ENCODE measurements at regions not wholly inside any gene's neighbourhood (a gene's known extent, or its start where the extent isn't known, plus 50 kb on each side); places are given as distances from the start of the nearest gene placed in this dataset.

GRCh38 chr14:104507443-104507842, 72.1 kb upstream of the C14orf180 start:
- WGBS (ENCODE audit: insufficient coverage) = 75% methylated on average over 5 of the region's 6 CpGs
- ChIA-PET POLR2A (no interaction called here), CTCF (no interaction called here)
- H3K4me1 ChIP-seq (ENCODE audit: control extremely low read depth in 1 of 4, control insufficient read depth in 4 of 4, insufficient read depth in 4 of 4, low read length in 3 of 4) = no peaks in the 10 kb centered on the region
- peaks cover 0 to 15% (median 7%) of the 10 kb centered on the region in 5 experiments for H3K9me3 ChIP-seq (ENCODE audit: control extremely low read depth in 1 of 5, control insufficient read depth in 4 of 5, insufficient read depth in 2 of 5, low read depth in 1 of 5, low read length in 4 of 5)
- H3K4me3 ChIP-seq (ENCODE audit: control insufficient read depth in 1 of 7, extremely low read depth in 1 of 7, insufficient read depth in 4 of 7, low read depth in 2 of 7, low read length in 6 of 7) = no peak overlapping the region
- DNase-seq = no peak
- no peak overlapping the region for H3K27ac ChIP-seq (ENCODE audit: insufficient read depth in 1 of 2, low read depth in 1 of 2, low read length in 2 of 2, poor library complexity in 1 of 2, severe bottlenecking in 2 of 2)
- peaks cover 0 to 15% (median 1%) of the 10 kb centered on the region in 5 experiments for H3K27me3 ChIP-seq (replicated peaks in 2 of 5; ENCODE audit: control insufficient read depth in 4 of 5, insufficient read depth in 5 of 5, low read length in 4 of 5)
- no peaks in the 10 kb centered on the region for H3K36me3 ChIP-seq (ENCODE audit: control insufficient read depth in 4 of 4, insufficient read depth in 4 of 4, low read length in 3 of 4)

GRCh38 chr14:104509673-104510072, 69.9 kb upstream of the C14orf180 start:
- no peak for DNase-seq
- CTCF ChIA-PET = no interaction called here
- Histone ChIP-seq H3K27me3 (replicated peaks in 2 of 5; ENCODE audit: control insufficient read depth in 4 of 5, insufficient read depth in 5 of 5, low read length in 4 of 5) (peaks cover 0 to 20% (median 1%) of the 10 kb centered on the region in 5 experiments), H3K27ac (ENCODE audit: insufficient read depth in 1 of 2, low read depth in 1 of 2, low read length in 2 of 2, poor library complexity in 1 of 2, severe bottlenecking in 2 of 2) (no peak overlapping the region), H3K36me3 (ENCODE audit: control insufficient read depth in 4 of 4, insufficient read depth in 4 of 4, low read length in 3 of 4) (no peaks in the 10 kb centered on the region), H3K4me3 (ENCODE audit: control insufficient read depth in 1 of 7, extremely low read depth in 1 of 7, insufficient read depth in 4 of 7, low read depth in 2 of 7, low read length in 6 of 7) (no peak overlapping the region), H3K9me3 (ENCODE audit: control extremely low read depth in 1 of 5, control insufficient read depth in 4 of 5, insufficient read depth in 2 of 5, low read depth in 1 of 5, low read length in 4 of 5) (peaks cover 0 to 8% (median 0%) of the 10 kb centered on the region in 5 experiments), H3K4me1 (ENCODE audit: control extremely low read depth in 1 of 4, control insufficient read depth in 4 of 4, insufficient read depth in 4 of 4, low read length in 3 of 4) (no peaks in the 10 kb centered on the region)
- POLR2A ChIA-PET = no interaction called here
- WGBS (ENCODE audit: insufficient coverage) = 78% methylated on average over 10 of the region's 12 CpGs

DNA sequence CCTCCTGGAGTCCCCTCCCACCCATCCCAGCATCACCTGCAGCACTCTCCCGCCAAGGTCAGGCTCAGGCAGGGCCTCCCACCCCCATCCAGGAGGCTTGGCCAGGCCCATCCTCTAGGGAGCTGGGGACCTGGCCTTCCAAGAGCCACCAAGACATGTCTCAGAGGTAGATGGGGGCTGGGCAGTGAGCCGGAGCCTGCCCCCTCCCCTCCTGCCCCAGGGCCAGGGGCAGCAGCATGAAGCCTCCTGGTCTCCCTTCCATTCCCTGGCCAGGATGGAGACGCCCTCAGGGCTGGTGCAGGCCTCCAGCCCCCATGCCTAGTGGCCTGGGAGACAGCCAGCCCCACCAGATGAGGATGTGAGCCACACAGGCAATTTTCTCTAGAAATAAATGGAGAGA, 69.3 kb upstream of the C14orf180 start:
- H3K4me1 ChIP-seq (ENCODE audit: control extremely low read depth in 1 of 4, control insufficient read depth in 4 of 4, insufficient read depth in 4 of 4, low read length in 3 of 4) = no peaks in the 10 kb centered on the region
- POLR2A ChIA-PET = no interaction called here
- H3K36me3 ChIP-seq (ENCODE audit: control insufficient read depth in 4 of 4, insufficient read depth in 4 of 4, low read length in 3 of 4) = no peaks in the 10 kb centered on the region
- no peak for DNase-seq
- WGBS (ENCODE audit: insufficient coverage) = 40% methylated on average over 2 of the region's 3 CpGs
- no peak overlapping the region for H3K27ac ChIP-seq (ENCODE audit: insufficient read depth in 1 of 2, low read depth in 1 of 2, low read length in 2 of 2, poor library complexity in 1 of 2, severe bottlenecking in 2 of 2)
- peaks cover 0 to 20% (median 1%) of the 10 kb centered on the region in 5 experiments for H3K27me3 ChIP-seq (replicated peaks in 2 of 5; ENCODE audit: control insufficient read depth in 4 of 5, insufficient read depth in 5 of 5, low read length in 4 of 5)
- H3K9me3 ChIP-seq (ENCODE audit: control extremely low read depth in 1 of 5, control insufficient read depth in 4 of 5, insufficient read depth in 2 of 5, low read depth in 1 of 5, low read length in 4 of 5) = peaks cover 0 to 8% (median 0%) of the 10 kb centered on the region in 5 experiments
- H3K4me3 ChIP-seq (ENCODE audit: control insufficient read depth in 1 of 7, extremely low read depth in 1 of 7, insufficient read depth in 4 of 7, low read depth in 2 of 7, low read length in 6 of 7) = no peak overlapping the region
- CTCF ChIA-PET = interaction anchor here (1.0 kb wide), 2 partner anchors 11 to 26 kb away, joined by 3 read pairs; no protein-coding TSS in a partner anchor

GRCh38 chr14:104510794-104511611, 68.6 kb upstream of the C14orf180 start:
- Histone ChIP-seq H3K27ac (ENCODE audit: insufficient read depth in 1 of 2, low read depth in 1 of 2, low read length in 2 of 2, poor library complexity in 1 of 2, severe bottlenecking in 2 of 2) (no peak overlapping the region), H3K4me3 (ENCODE audit: control insufficient read depth in 1 of 7, extremely low read depth in 1 of 7, insufficient read depth in 4 of 7, low read depth in 2 of 7, low read length in 6 of 7) (no peak overlapping the region), H3K9me3 (ENCODE audit: control extremely low read depth in 1 of 5, control insufficient read depth in 4 of 5, insufficient read depth in 2 of 5, low read depth in 1 of 5, low read length in 4 of 5) (peaks cover 0 to 8% (median 0%) of the 10 kb centered on the region in 5 experiments), H3K36me3 (ENCODE audit: control insufficient read depth in 4 of 4, insufficient read depth in 4 of 4, low read length in 3 of 4) (no peaks in the 10 kb centered on the region), H3K27me3 (replicated peaks in 2 of 5; ENCODE audit: control insufficient read depth in 4 of 5, insufficient read depth in 5 of 5, low read length in 4 of 5) (peaks cover 0 to 17% (median 1%) of the 10 kb centered on the region in 5 experiments), H3K4me1 (ENCODE audit: control extremely low read depth in 1 of 4, control insufficient read depth in 4 of 4, insufficient read depth in 4 of 4, low read length in 3 of 4) (no peaks in the 10 kb centered on the region)
- POLR2A ChIA-PET = no interaction called here
- CTCF ChIA-PET = interaction anchor here (1.0 kb wide), 2 partner anchors 10 to 27 kb away, joined by 3 read pairs; no protein-coding TSS in a partner anchor
- 82% methylated on average over 28 of the region's 32 CpGs for WGBS (ENCODE audit: insufficient coverage)
- no peak for DNase-seq

DNA sequence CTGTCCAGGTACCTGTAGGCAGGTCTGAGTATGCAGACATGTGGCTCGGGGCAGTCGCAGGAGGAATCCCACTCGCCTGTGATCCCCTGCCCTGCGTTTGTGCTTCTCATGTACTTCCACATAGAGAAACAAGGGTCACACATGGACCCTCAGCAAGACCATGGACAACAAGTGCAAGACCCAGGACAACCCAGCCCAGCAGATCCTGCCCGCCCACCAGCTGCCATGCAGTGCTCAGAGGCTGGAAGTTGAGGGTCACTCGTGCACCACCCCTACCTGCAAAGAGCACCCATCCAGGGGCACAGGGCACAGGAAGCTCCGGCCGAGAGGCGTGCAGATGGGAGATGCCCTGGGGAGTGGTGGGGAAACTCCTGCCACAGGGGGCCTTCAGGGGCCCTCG, 67.5 kb upstream of the C14orf180 start:
- ChIA-PET POLR2A (no interaction called here), CTCF (no interaction called here)
- no peaks in the 10 kb centered on the region for H3K4me1 ChIP-seq (ENCODE audit: control extremely low read depth in 1 of 4, control insufficient read depth in 4 of 4, insufficient read depth in 4 of 4, low read length in 3 of 4)
- H3K27me3 ChIP-seq (replicated peaks in 2 of 5; ENCODE audit: control insufficient read depth in 4 of 5, insufficient read depth in 5 of 5, low read length in 4 of 5) = peaks cover 0 to 17% (median 1%) of the 10 kb centered on the region in 5 experiments
- WGBS (ENCODE audit: insufficient coverage) = 98% methylated on average over 10 of the region's 10 CpGs
- no peak overlapping the region for H3K27ac ChIP-seq (ENCODE audit: insufficient read depth in 1 of 2, low read depth in 1 of 2, low read length in 2 of 2, poor library complexity in 1 of 2, severe bottlenecking in 2 of 2)
- H3K4me3 ChIP-seq (ENCODE audit: control insufficient read depth in 1 of 7, extremely low read depth in 1 of 7, insufficient read depth in 4 of 7, low read depth in 2 of 7, low read length in 6 of 7) = no peak overlapping the region
- H3K9me3 ChIP-seq (ENCODE audit: control extremely low read depth in 1 of 5, control insufficient read depth in 4 of 5, insufficient read depth in 2 of 5, low read depth in 1 of 5, low read length in 4 of 5) = peaks cover 0 to 15% (median 3%) of the 10 kb centered on the region in 5 experiments
- H3K36me3 ChIP-seq (ENCODE audit: control insufficient read depth in 4 of 4, insufficient read depth in 4 of 4, low read length in 3 of 4) = no peaks in the 10 kb centered on the region
- no peak for DNase-seq

DNA sequence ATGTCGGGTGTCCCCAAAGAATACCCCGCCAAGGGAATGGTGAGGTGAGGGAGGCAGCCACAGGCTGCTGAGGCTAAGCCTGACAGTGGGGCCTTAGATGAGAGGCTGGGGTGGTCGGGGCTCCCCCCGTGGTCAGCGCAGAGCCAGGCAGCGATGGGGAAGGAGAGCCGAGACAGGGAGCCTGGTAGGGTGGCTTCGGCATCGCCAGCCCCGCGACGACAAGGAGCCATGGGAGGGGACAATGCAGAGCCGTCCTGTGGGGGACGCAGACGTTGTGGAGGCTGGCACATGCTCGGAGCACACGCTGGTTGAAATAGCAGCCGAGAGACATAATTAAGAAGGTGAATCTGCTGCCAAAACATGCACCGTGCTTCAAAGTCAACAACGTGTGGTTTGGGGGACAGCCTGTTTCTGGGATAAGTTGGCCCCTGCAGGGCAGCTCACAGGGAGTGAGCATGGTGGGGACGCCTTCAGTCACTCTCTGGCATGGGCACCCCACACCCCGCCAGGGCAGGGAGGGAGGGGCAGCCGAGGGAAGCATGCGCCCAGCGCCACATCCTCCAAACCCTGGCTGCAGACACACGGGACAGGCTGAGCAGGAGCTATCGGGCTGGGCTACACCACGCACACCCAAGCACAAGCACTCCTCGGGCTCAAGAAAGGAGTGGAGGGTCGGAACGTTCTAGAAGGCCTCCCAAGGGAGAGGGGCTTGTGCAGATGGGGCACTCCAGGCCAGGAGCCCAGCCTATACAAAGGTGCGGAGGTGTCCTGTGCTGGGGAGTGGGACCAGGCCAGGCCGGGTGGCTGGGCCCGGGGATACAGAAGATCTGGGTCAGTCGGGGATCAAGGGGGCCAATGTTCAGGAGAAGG, 66.6 kb upstream of the C14orf180 start:
- no peak for DNase-seq
- POLR2A ChIA-PET = no interaction called here
- Histone ChIP-seq H3K9me3 (ENCODE audit: control extremely low read depth in 1 of 5, control insufficient read depth in 4 of 5, insufficient read depth in 2 of 5, low read depth in 1 of 5, low read length in 4 of 5) (peaks cover 0 to 20% (median 3%) of the 10 kb centered on the region in 5 experiments), H3K4me3 (ENCODE audit: control insufficient read depth in 1 of 7, extremely low read depth in 1 of 7, insufficient read depth in 4 of 7, low read depth in 2 of 7, low read length in 6 of 7) (no peak overlapping the region), H3K4me1 (ENCODE audit: control extremely low read depth in 1 of 4, control insufficient read depth in 4 of 4, insufficient read depth in 4 of 4, low read length in 3 of 4) (no peaks in the 10 kb centered on the region), H3K36me3 (ENCODE audit: control insufficient read depth in 4 of 4, insufficient read depth in 4 of 4, low read length in 3 of 4) (no peaks in the 10 kb centered on the region), H3K27me3 (replicated peaks in 2 of 5; ENCODE audit: control insufficient read depth in 4 of 5, insufficient read depth in 5 of 5, low read length in 4 of 5) (peaks cover 0 to 14% (median 1%) of the 10 kb centered on the region in 5 experiments), H3K27ac (ENCODE audit: insufficient read depth in 1 of 2, low read depth in 1 of 2, low read length in 2 of 2, poor library complexity in 1 of 2, severe bottlenecking in 2 of 2) (no peak overlapping the region)
- CTCF ChIA-PET = no interaction called here
- 83% methylated on average over 31 of the region's 35 CpGs for WGBS (ENCODE audit: insufficient coverage)

DNA sequence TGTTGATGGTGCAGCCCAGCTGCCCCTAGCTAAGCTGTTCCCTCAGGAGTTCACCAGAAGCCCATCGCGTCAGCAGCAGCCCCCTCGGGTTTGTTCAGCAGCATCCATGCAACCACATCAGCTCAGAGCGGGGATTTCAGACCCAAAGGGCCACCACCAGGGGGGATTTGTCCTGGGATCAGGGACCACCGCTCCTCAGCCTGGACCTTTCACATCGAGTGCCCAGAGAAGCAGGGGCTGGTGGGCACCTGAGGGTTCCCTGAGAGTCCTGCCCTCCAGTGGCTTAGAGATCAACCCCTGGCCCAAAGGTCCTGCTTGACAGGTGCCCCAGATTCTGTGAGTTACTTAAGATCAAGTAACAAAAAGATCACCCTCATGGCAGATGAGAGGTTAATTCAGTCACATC, 65.9 kb upstream of the C14orf180 start:
- Histone ChIP-seq H3K27me3 (replicated peaks in 2 of 5; ENCODE audit: control insufficient read depth in 4 of 5, insufficient read depth in 5 of 5, low read length in 4 of 5) (peaks cover 0 to 14% (median 1%) of the 10 kb centered on the region in 5 experiments), H3K27ac (ENCODE audit: insufficient read depth in 1 of 2, low read depth in 1 of 2, low read length in 2 of 2, poor library complexity in 1 of 2, severe bottlenecking in 2 of 2) (no peak overlapping the region), H3K9me3 (ENCODE audit: control extremely low read depth in 1 of 5, control insufficient read depth in 4 of 5, insufficient read depth in 2 of 5, low read depth in 1 of 5, low read length in 4 of 5) (peaks cover 0 to 15% (median 3%) of the 10 kb centered on the region in 5 experiments), H3K4me3 (ENCODE audit: control insufficient read depth in 1 of 7, extremely low read depth in 1 of 7, insufficient read depth in 4 of 7, low read depth in 2 of 7, low read length in 6 of 7) (no peak overlapping the region), H3K36me3 (ENCODE audit: control insufficient read depth in 4 of 4, insufficient read depth in 4 of 4, low read length in 3 of 4) (no peaks in the 10 kb centered on the region), H3K4me1 (ENCODE audit: control extremely low read depth in 1 of 4, control insufficient read depth in 4 of 4, insufficient read depth in 4 of 4, low read length in 3 of 4) (no peaks in the 10 kb centered on the region)
- CTCF ChIA-PET = no interaction called here
- WGBS (ENCODE audit: insufficient coverage) = 95% methylated on average over 6 of the region's 6 CpGs
- POLR2A ChIA-PET = no interaction called here
- DNase-seq = no peak
